Tibial nerve (tissue), 4 donors: ENCODE measurements at regions not wholly inside any gene's neighbourhood (a gene's known extent, or its start where the extent isn't known, plus 50 kb on each side); places are given as distances from the start of the nearest gene placed in this dataset.

Experiments used
- DNase-seq, 2 donors: peaks; one replicate each; pipeline ENCODE4 v3.0.0-alpha.2; 2019; ENCODE audit warnings: low spot score in 2 of 2
- H3K27ac ChIP-seq, 4 donors: fragments of 200-600 bp; sonication (generic) in 3 of 4; one replicate each; pipeline ENCODE4 v1.5.1; 2017 to 2019; ENCODE audit warnings: mild to moderate bottlenecking in 1 of 4
- H3K27me3 ChIP-seq, 2 donors: fragments of 200-600 bp; sonication (generic) in 1 of 2; one replicate each; pipeline versions ENCODE4 v1.5.1 to v1.6.0; 2017 to 2019
- H3K36me3 ChIP-seq, 3 donors: fragments of 200-600 bp; sonication (generic); one replicate each; pipeline ENCODE4 v1.5.1; 2018 to 2019
- H3K4me1 ChIP-seq, 4 donors: fragments of 200-600 bp; sonication (generic) in 3 of 4; one replicate each; pipeline ENCODE4 v1.5.1; 2017 to 2019
- H3K4me3 ChIP-seq, 4 donors: fragments of 200-600 bp; sonication (generic) in 3 of 4; one replicate each; pipeline ENCODE4 v1.5.1; 2017 to 2019; ENCODE audit warnings: mild to moderate bottlenecking in 1 of 4, moderate library complexity in 1 of 4
- H3K9me3 ChIP-seq, 4 donors: fragments of 200-600 bp; sonication (generic) in 3 of 4; one replicate each; pipeline ENCODE4 v1.5.1; 2017 to 2019
- CTCF ChIP-seq, 5 experiments: fragments of 200-600 bp in 3 of 5; fragments of 450-650 bp in 2 of 5; sonication (generic) in 3 of 5; IDR thresholded peaks; one replicate each; pipeline ENCODE4 v1.5.1; 2016 to 2019; ENCODE audit warnings: antibody characterized with exemption in 5 of 5, mild to moderate bottlenecking in 3 of 5, moderate library complexity in 2 of 5
- EP300 ChIP-seq, 2 donors: sonication (generic); formaldehyde crosslinking; IDR thresholded peaks; one replicate each; pipeline ENCODE4 v1.6.1; 2017; ENCODE audit warnings: antibody characterized with exemption in 2 of 2, mild to moderate bottlenecking in 1 of 2
- POLR2A ChIP-seq, 2 donors: fragments of 450-650 bp; IDR thresholded peaks; one replicate each; pipeline ENCODE4 v1.6.1; 2017; ENCODE audit warnings: antibody characterized with exemption in 2 of 2, mild to moderate bottlenecking in 2 of 2, moderate library complexity in 2 of 2
- WGBS, 2 donors: methylation state at CpG; one replicate each; pipeline ENCODE4 v1.1.5; 2018; 5-methylcytosine and 5-hydroxymethylcytosine counted together

- H3K27me3 ChIP-seq: no peaks in the 10 kb centered on the region
Observed at GRCh38 chr1:208496467-208497371, 252.5 kb upstream of the PLXNA2 start.

GRCh38 chr1:208497866-208498541 is 253.8 kb upstream of the PLXNA2 start:
- no peaks in the 10 kb centered on the region for H3K4me1 ChIP-seq
- WGBS, 2 donors: 70 to 82% methylated on average over 4 of the region's 4 CpGs
- TF ChIP-seq EP300 (IDR thresholded peaks at IDR 0.05): no peak
- TF ChIP-seq CTCF (IDR thresholded peaks at IDR 0.05): no peak
- no peak for TF ChIP-seq POLR2A (IDR thresholded peaks at IDR 0.05)
- H3K4me3 ChIP-seq: no peak overlapping the region
- H3K36me3 ChIP-seq: no peaks in the 10 kb centered on the region
- H3K9me3 ChIP-seq: peaks cover 0 to 6% (median 0%) of the 10 kb centered on the region in 4 donors
- no peak overlapping the region for H3K27ac ChIP-seq
- no peak for DNase-seq
- H3K27me3 ChIP-seq: no peaks in the 10 kb centered on the region

More at GRCh38 chr1:208496467-208497371, 252.5 kb upstream of the PLXNA2 start:
- Histone ChIP-seq H3K9me3 (peaks cover 0 to 6% (median 0%) of the 10 kb centered on the region in 4 donors), H3K27ac (no peak overlapping the region), H3K4me1 (no peaks in the 10 kb centered on the region), H3K36me3 (no peaks in the 10 kb centered on the region), H3K4me3 (no peak overlapping the region)
- 92 to 93% methylated on average over 11 to 12 of the region's 12 CpGs for WGBS, 2 donors
- no peak for TF ChIP-seq POLR2A (IDR thresholded peaks at IDR 0.05)
- TF ChIP-seq EP300 (IDR thresholded peaks at IDR 0.05): no peak
- no peak for TF ChIP-seq CTCF (IDR thresholded peaks at IDR 0.05)
- DNase-seq: no peak

- TF ChIP-seq EP300 (IDR thresholded peaks at IDR 0.05): no peak
- TF ChIP-seq CTCF (IDR thresholded peaks at IDR 0.05): no peak
- no peak for TF ChIP-seq POLR2A (IDR thresholded peaks at IDR 0.05)
- Histone ChIP-seq H3K9me3 (peaks cover 0 to 6% (median 0%) of the 10 kb centered on the region in 4 donors), H3K27ac (no peak overlapping the region), H3K36me3 (no peaks in the 10 kb centered on the region), H3K4me1 (no peaks in the 10 kb centered on the region), H3K4me3 (no peak overlapping the region), H3K27me3 (no peaks in the 10 kb centered on the region)
- DNase-seq: no peak
- WGBS, 2 donors: 69 to 71% methylated on average over 3 of the region's 3 CpGs
Observed at GRCh38 chr1:208499026-208499425, 254.8 kb upstream of the PLXNA2 start.

- H3K27ac ChIP-seq: no peak overlapping the region
- no peak for TF ChIP-seq POLR2A (IDR thresholded peaks at IDR 0.05)
- no peak for TF ChIP-seq EP300 (IDR thresholded peaks at IDR 0.05)
- no peak for TF ChIP-seq CTCF (IDR thresholded peaks at IDR 0.05)
- peaks cover 0 to 6% (median 0%) of the 10 kb centered on the region in 4 donors for H3K9me3 ChIP-seq
- no peaks in the 10 kb centered on the region for H3K4me1 ChIP-seq
- H3K36me3 ChIP-seq: no peaks in the 10 kb centered on the region
- no peaks in the 10 kb centered on the region for H3K27me3 ChIP-seq
- no peak overlapping the region for H3K4me3 ChIP-seq
- 85 to 86% methylated on average over 4 of the region's 4 CpGs for WGBS, 2 donors
- no peak for DNase-seq
Observed at GRCh38 chr1:208499601-208500000, 255.4 kb upstream of the PLXNA2 start.

- no peaks in the 10 kb centered on the region for H3K27me3 ChIP-seq
- WGBS, 2 donors: 27 to 32% methylated on average over 2 of the region's 2 CpGs
- no peak for DNase-seq
- H3K4me3 ChIP-seq: no peak overlapping the region
- peaks cover 0 to 3% (median 0%) of the 10 kb centered on the region in 4 donors for H3K9me3 ChIP-seq
- TF ChIP-seq EP300 (IDR thresholded peaks at IDR 0.05) (no peak), CTCF (IDR thresholded peaks at IDR 0.05) (no peak), POLR2A (IDR thresholded peaks at IDR 0.05) (no peak)
- no peak overlapping the region for H3K27ac ChIP-seq
- no peaks in the 10 kb centered on the region for H3K4me1 ChIP-seq
- no peaks in the 10 kb centered on the region for H3K36me3 ChIP-seq
Observed at GRCh38 chr1:208500375-208500774, 256.2 kb upstream of the PLXNA2 start.
